Ishikawa (cell line): ENCODE measurements at regions not wholly inside any gene's neighbourhood (a gene's known extent, or its start where the extent isn't known, plus 50 kb on each side); places are given as distances from the start of the nearest gene placed in this dataset.

ENCODE experiments used
- CEBPB ChIP-seq: IDR thresholded peaks from 2 replicates; pipeline ENCODE4 v1.6.1; 2012
- CREB1 ChIP-seq: IDR thresholded peaks from 2 replicates; pipeline ENCODE4 v1.6.1; 2012; ENCODE audit warnings: low read depth
- EGR1 ChIP-seq: IDR thresholded peaks from 2 replicates; pipeline ENCODE4 v1.6.1; 2012
- EP300 ChIP-seq: IDR thresholded peaks from 2 replicates; pipeline ENCODE4 v1.6.1; 2012; ENCODE audit warnings: borderline replicate concordance
- FOXM1 ChIP-seq: IDR thresholded peaks from 2 replicates; pipeline ENCODE4 v1.6.1; 2012; ENCODE audit warnings: low read depth, borderline replicate concordance
- NFIC ChIP-seq: IDR thresholded peaks from 2 replicates; pipeline ENCODE4 v1.6.1; 2012
- RAD21 ChIP-seq: IDR thresholded peaks from 2 replicates; pipeline ENCODE4 v1.6.1; 2012; ENCODE audit warnings: low read depth
- TAF1 ChIP-seq: IDR thresholded peaks from 2 replicates; pipeline ENCODE4 v1.6.1; 2012; ENCODE audit warnings: low read depth, mild to moderate bottlenecking
- TCF12 ChIP-seq: IDR thresholded peaks from 2 replicates; pipeline ENCODE4 v1.6.1; 2012; ENCODE audit warnings: low read depth
- TEAD4 ChIP-seq: IDR thresholded peaks from 2 replicates; pipeline ENCODE4 v1.6.1; 2012
- USF1 ChIP-seq: IDR thresholded peaks from 2 replicates; pipeline ENCODE4 v1.6.1; 2012
- YY1 ChIP-seq: IDR thresholded peaks from 2 replicates; pipeline ENCODE4 v1.6.1; 2012; ENCODE audit warnings: low read depth
- ZBTB7A ChIP-seq: IDR thresholded peaks from 2 replicates; pipeline ENCODE4 v1.6.1; 2012; ENCODE audit warnings: low read depth
- TF ChIP-seq, protein P1 (sequence below): IDR thresholded peaks from 2 replicates; pipeline ENCODE4 v1.6.1; 2012
- TF ChIP-seq, protein P2 (sequence below): IDR thresholded peaks from 2 replicates; pipeline ENCODE4 v1.6.1; 2012; ENCODE audit warnings: low read depth, mild to moderate bottlenecking

- no peak for TF ChIP-seq TCF12
- no peak for TF ChIP-seq ZBTB7A
- no peak for TF ChIP-seq EP300
- TF ChIP-seq NFIC: no peak
- TF ChIP-seq USF1: no peak
- no peak for TF ChIP-seq FOXM1
- no peak for TF ChIP-seq TEAD4
- TF ChIP-seq CEBPB: no peak
- TF ChIP-seq RAD21: no peak
- no peak for TF ChIP-seq EGR1
- no peak for TF ChIP-seq TAF1
- TF ChIP-seq, protein P1, sequence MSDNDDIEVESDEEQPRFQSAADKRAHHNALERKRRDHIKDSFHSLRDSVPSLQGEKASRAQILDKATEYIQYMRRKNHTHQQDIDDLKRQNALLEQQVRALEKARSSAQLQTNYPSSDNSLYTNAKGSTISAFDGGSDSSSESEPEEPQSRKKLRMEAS: no peak
- no peak for TF ChIP-seq YY1
These were observed 62.3 kb upstream of the FMN2 start for GRCh38 chr1:240029418-240029817.

DNA sequence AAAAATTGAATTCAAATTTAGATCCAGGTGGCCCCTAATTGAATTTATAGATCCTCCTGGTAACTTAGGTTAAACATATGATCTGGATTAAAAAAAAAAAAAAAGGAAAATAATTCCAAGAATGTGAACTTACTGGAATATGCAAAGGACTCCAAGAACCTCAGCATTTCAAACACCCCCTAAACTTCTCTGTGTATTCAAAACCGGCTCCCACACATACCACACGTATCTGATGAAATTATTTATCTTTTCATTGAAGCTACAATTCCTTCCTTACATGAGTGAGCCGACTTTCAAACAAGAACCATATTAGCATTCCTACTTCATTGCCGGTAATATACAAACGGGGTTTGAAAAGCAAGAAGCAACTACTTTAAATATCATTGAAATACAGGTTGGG lies 61.4 kb upstream of the FMN2 start:
- TF ChIP-seq FOXM1 (no peak), EGR1 (no peak), NFIC (no peak), EP300 (no peak), CEBPB (no peak), TEAD4 (no peak), YY1 (no peak), ZBTB7A (no peak), CREB1 (no peak), RAD21 (no peak), TCF12 (no peak), USF1 (no peak), TAF1 (no peak)
- TF ChIP-seq, protein P1: no peak
- TF ChIP-seq, protein P2, sequence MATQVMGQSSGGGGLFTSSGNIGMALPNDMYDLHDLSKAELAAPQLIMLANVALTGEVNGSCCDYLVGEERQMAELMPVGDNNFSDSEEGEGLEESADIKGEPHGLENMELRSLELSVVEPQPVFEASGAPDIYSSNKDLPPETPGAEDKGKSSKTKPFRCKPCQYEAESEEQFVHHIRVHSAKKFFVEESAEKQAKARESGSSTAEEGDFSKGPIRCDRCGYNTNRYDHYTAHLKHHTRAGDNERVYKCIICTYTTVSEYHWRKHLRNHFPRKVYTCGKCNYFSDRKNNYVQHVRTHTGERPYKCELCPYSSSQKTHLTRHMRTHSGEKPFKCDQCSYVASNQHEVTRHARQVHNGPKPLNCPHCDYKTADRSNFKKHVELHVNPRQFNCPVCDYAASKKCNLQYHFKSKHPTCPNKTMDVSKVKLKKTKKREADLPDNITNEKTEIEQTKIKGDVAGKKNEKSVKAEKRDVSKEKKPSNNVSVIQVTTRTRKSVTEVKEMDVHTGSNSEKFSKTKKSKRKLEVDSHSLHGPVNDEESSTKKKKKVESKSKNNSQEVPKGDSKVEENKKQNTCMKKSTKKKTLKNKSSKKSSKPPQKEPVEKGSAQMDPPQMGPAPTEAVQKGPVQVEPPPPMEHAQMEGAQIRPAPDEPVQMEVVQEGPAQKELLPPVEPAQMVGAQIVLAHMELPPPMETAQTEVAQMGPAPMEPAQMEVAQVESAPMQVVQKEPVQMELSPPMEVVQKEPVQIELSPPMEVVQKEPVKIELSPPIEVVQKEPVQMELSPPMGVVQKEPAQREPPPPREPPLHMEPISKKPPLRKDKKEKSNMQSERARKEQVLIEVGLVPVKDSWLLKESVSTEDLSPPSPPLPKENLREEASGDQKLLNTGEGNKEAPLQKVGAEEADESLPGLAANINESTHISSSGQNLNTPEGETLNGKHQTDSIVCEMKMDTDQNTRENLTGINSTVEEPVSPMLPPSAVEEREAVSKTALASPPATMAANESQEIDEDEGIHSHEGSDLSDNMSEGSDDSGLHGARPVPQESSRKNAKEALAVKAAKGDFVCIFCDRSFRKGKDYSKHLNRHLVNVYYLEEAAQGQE: no peak

- TF ChIP-seq, protein P2: no peak
These were observed 60.7 kb upstream of the FMN2 start for GRCh38 chr1:240031009-240031408.

GRCh38 chr1:240031414-240031813 lies 60.3 kb upstream of the FMN2 start:
- TF ChIP-seq CEBPB (no peak), NFIC (no peak)
- TF ChIP-seq, protein P2: no peak
- TF ChIP-seq, protein P1: no peak

DNA sequence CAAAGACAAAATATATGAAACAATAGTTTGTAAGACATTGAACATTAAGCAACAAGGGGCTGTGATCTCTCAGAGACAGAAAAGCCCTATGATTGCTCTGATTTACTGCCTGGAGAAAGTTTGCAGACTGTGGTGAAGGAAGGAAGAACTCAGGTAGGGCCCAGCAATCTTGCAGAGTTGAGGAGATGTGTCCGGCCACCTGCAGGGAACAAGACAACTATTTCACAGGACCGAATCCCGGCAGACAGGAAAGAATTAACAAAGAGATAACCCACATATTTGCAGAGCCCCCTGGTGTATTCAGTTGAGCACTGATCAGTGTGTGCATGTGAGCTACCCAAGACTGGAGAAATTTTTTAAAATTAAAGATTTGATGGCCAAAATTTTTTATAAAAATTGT lies 58.3 kb upstream of the FMN2 start:
- TF ChIP-seq EP300 (no peak), TCF12 (no peak), CREB1 (no peak), ZBTB7A (no peak), CEBPB (no peak), USF1 (no peak), NFIC (no peak), RAD21 (no peak), YY1 (no peak)
- TF ChIP-seq, protein P2: no peak
- TF ChIP-seq, protein P1: no peak
